ENCODE measurements at regions not wholly inside any gene's neighbourhood (a gene's known extent, or its start where the extent isn't known, plus 50 kb on each side); places are given as distances from the start of the nearest gene placed in this dataset.

DNA sequence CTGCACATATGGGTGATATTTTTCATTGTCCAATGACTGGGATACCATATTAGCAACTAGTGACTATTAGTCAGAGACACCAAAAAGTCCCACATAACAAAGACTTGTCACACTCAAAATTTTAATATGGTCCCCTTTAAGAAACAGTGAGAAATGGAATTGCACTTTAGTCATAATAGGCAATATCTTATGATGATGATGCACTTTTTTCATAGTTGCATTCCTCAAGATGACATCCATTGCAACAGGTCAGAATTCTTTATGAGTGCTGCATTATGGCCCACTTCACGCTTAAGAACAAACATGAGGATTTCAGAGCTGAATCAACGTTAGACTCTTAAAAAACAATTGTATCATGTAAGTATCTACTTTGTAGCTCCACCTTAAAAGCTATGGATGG, 608.4 kb upstream of the HTR2C start:
- no peak for TF ChIP-seq ZNF232 (CRISPR knock-in tag; IDR thresholded peaks at IDR 0.05)
- TF ChIP-seq ZBTB8A (IDR thresholded peaks at IDR 0.05; ENCODE audit: partially characterized antibody) = no peak
- TF ChIP-seq, protein P1, sequence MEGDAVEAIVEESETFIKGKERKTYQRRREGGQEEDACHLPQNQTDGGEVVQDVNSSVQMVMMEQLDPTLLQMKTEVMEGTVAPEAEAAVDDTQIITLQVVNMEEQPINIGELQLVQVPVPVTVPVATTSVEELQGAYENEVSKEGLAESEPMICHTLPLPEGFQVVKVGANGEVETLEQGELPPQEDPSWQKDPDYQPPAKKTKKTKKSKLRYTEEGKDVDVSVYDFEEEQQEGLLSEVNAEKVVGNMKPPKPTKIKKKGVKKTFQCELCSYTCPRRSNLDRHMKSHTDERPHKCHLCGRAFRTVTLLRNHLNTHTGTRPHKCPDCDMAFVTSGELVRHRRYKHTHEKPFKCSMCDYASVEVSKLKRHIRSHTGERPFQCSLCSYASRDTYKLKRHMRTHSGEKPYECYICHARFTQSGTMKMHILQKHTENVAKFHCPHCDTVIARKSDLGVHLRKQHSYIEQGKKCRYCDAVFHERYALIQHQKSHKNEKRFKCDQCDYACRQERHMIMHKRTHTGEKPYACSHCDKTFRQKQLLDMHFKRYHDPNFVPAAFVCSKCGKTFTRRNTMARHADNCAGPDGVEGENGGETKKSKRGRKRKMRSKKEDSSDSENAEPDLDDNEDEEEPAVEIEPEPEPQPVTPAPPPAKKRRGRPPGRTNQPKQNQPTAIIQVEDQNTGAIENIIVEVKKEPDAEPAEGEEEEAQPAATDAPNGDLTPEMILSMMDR (IDR thresholded peaks at IDR 0.05 in 2 of 3, conservative IDR thresholded peaks at IDR 0.05 in 1 of 3; ENCODE audit: insufficient read depth in 2 of 3, low read depth in 1 of 3, low read length in 3 of 3) = no peak
- TF ChIP-seq, protein P2, sequence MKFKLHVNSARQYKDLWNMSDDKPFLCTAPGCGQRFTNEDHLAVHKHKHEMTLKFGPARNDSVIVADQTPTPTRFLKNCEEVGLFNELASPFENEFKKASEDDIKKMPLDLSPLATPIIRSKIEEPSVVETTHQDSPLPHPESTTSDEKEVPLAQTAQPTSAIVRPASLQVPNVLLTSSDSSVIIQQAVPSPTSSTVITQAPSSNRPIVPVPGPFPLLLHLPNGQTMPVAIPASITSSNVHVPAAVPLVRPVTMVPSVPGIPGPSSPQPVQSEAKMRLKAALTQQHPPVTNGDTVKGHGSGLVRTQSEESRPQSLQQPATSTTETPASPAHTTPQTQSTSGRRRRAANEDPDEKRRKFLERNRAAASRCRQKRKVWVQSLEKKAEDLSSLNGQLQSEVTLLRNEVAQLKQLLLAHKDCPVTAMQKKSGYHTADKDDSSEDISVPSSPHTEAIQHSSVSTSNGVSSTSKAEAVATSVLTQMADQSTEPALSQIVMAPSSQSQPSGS (CRISPR knock-in tag; IDR thresholded peaks at IDR 0.05) = no peak

All from K562 (cell line).